SU-DHL-6 (cell line): ENCODE measurements at regions not wholly inside any gene's neighbourhood (a gene's known extent, or its start where the extent isn't known, plus 50 kb on each side); places are given as distances from the start of the nearest gene placed in this dataset.

Source experiments
- EZH2phosphoT487 ChIP-seq: fragments of 200-600 bp; sonication (generic), shearing (Covaris generic); conservative IDR thresholded peaks from 2 replicates; pipeline ENCODE4 v1.6.1; 2018; ENCODE audit warnings: mild to moderate bottlenecking, antibody characterized with exemption, low read length, moderate library complexity, mixed read lengths
- TF ChIP-seq, protein P1 (sequence below): fragments of 200-600 bp; sonication (generic); IDR thresholded peaks from one replicate; pipeline ENCODE4 v1.5.1; 2017; ENCODE audit warnings: antibody characterized with exemption, mild to moderate bottlenecking, low read length, moderate library complexity; ENCODE audit not compliant: insufficient read depth, poor library complexity, severe bottlenecking

DNA sequence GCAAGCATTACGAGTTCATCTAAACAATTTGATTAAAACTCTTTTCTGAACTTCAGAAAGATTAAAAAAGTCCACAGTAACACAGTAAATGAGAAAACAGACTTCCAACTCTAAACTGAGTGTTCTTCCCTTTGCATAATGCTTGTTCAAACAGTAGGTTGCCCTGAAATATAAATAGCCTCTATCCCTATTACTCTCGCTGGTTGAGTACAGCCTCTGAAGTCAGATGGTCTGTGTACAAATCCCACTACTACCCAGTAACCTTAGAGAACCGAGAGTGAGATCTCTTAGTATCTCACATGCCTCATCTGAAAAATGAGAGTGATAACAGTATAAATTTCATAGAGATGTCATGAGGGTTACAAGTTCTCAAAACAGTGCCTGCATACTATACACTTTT lies 591.6 kb downstream of the CAAP1 start:
- TF ChIP-seq EZH2phosphoT487 = no peak
- TF ChIP-seq, protein P1, sequence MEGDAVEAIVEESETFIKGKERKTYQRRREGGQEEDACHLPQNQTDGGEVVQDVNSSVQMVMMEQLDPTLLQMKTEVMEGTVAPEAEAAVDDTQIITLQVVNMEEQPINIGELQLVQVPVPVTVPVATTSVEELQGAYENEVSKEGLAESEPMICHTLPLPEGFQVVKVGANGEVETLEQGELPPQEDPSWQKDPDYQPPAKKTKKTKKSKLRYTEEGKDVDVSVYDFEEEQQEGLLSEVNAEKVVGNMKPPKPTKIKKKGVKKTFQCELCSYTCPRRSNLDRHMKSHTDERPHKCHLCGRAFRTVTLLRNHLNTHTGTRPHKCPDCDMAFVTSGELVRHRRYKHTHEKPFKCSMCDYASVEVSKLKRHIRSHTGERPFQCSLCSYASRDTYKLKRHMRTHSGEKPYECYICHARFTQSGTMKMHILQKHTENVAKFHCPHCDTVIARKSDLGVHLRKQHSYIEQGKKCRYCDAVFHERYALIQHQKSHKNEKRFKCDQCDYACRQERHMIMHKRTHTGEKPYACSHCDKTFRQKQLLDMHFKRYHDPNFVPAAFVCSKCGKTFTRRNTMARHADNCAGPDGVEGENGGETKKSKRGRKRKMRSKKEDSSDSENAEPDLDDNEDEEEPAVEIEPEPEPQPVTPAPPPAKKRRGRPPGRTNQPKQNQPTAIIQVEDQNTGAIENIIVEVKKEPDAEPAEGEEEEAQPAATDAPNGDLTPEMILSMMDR = no peak
